Cardiac muscle cell (in vitro differentiated cells and primary cell): ENCODE measurements at regions not wholly inside any gene's neighbourhood (a gene's known extent, or its start where the extent isn't known, plus 50 kb on each side); places are given as distances from the start of the nearest gene placed in this dataset.

Source experiments
- DNase-seq, 2 donors: peaks; one replicate each; pipeline versions ENCODE4 v3.0.0 to v3.0.0-alpha.2; 2010 to 2017; ENCODE audit warnings: low read depth in 1 of 2, low spot score in 1 of 2
- H3K27ac ChIP-seq: fragments of 200-600 bp; sonication (generic); 2 replicates; pipeline ENCODE4 v1.5.1; 2016
- H3K27me3 ChIP-seq: fragments of 200-600 bp; sonication (generic); 2 replicates; pipeline ENCODE4 v1.6.0; 2016; ENCODE audit warnings: control low read depth
- H3K36me3 ChIP-seq: fragments of 200-600 bp; sonication (generic); 2 replicates; pipeline ENCODE4 v1.5.1; 2016; ENCODE audit warnings: control low read depth
- H3K4me1 ChIP-seq: fragments of 200-600 bp; sonication (generic); 2 replicates; pipeline ENCODE4 v1.8.1; 2017; ENCODE audit warnings: low read depth, mild to moderate bottlenecking, mixed run types
- H3K4me3 ChIP-seq: fragments of 200-600 bp; sonication (generic); 2 replicates; pipeline ENCODE4 v1.5.1; 2016; ENCODE audit warnings: mild to moderate bottlenecking
- H3K9me3 ChIP-seq: fragments of 200-600 bp; sonication (generic); 2 replicates; pipeline ENCODE4 v1.5.1; 2017; ENCODE audit warnings: low read depth, mild to moderate bottlenecking, control low read depth
- TF ChIP-seq, protein P1 (sequence below): IDR thresholded peaks from 2 replicates; pipeline ENCODE4 v1.5.1; 2012; ENCODE audit warnings: low read depth, mild to moderate bottlenecking, low read length

GRCh38 chr9:118478752-118479151 lies 774.5 kb downstream of the TLR4 start:
- no peak for DNase-seq
- TF ChIP-seq, protein P1, sequence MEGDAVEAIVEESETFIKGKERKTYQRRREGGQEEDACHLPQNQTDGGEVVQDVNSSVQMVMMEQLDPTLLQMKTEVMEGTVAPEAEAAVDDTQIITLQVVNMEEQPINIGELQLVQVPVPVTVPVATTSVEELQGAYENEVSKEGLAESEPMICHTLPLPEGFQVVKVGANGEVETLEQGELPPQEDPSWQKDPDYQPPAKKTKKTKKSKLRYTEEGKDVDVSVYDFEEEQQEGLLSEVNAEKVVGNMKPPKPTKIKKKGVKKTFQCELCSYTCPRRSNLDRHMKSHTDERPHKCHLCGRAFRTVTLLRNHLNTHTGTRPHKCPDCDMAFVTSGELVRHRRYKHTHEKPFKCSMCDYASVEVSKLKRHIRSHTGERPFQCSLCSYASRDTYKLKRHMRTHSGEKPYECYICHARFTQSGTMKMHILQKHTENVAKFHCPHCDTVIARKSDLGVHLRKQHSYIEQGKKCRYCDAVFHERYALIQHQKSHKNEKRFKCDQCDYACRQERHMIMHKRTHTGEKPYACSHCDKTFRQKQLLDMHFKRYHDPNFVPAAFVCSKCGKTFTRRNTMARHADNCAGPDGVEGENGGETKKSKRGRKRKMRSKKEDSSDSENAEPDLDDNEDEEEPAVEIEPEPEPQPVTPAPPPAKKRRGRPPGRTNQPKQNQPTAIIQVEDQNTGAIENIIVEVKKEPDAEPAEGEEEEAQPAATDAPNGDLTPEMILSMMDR = no peak
- no peaks in the 10 kb centered on the region for H3K9me3 ChIP-seq
- H3K4me3 ChIP-seq = no peak overlapping the region
- no peaks in the 10 kb centered on the region for H3K27me3 ChIP-seq
- H3K27ac ChIP-seq = no peak overlapping the region
- no peaks in the 10 kb centered on the region for H3K36me3 ChIP-seq
- H3K4me1 ChIP-seq = no peaks in the 10 kb centered on the region

- TF ChIP-seq, protein P1 = no peak
Observed at GRCh38 chr9:118482306-118482705, 778.1 kb downstream of the TLR4 start.

GRCh38 chr9:118483677-118484076 lies 779.5 kb downstream of the TLR4 start:
- no peaks in the 10 kb centered on the region for H3K9me3 ChIP-seq
- TF ChIP-seq, protein P1 = no peak
- DNase-seq = no peak

More at GRCh38 chr9:118482306-118482705, 778.1 kb downstream of the TLR4 start:
- Histone ChIP-seq H3K36me3 (no peaks in the 10 kb centered on the region), H3K27me3 (no peaks in the 10 kb centered on the region), H3K4me3 (no peak overlapping the region), H3K4me1 (no peaks in the 10 kb centered on the region), H3K27ac (no peak overlapping the region), H3K9me3 (no peaks in the 10 kb centered on the region)
- no peak for DNase-seq

GRCh38 chr9:118503236-118503635 lies 799.0 kb downstream of the TLR4 start:
- H3K9me3 ChIP-seq = no peaks in the 10 kb centered on the region
- no peaks in the 10 kb centered on the region for H3K4me1 ChIP-seq
- no peaks in the 10 kb centered on the region for H3K27me3 ChIP-seq
- DNase-seq = no peak
- no peak overlapping the region for H3K27ac ChIP-seq
- no peak overlapping the region for H3K4me3 ChIP-seq
- H3K36me3 ChIP-seq = no peaks in the 10 kb centered on the region
- TF ChIP-seq, protein P1 = no peak

More at GRCh38 chr9:118483677-118484076, 779.5 kb downstream of the TLR4 start:
- no peaks in the 10 kb centered on the region for H3K27me3 ChIP-seq
- no peak overlapping the region for H3K4me3 ChIP-seq
- H3K27ac ChIP-seq = no peak overlapping the region
- no peaks in the 10 kb centered on the region for H3K36me3 ChIP-seq
- no peaks in the 10 kb centered on the region for H3K4me1 ChIP-seq

- H3K36me3 ChIP-seq = no peaks in the 10 kb centered on the region
- H3K4me1 ChIP-seq = no peaks in the 10 kb centered on the region
- H3K4me3 ChIP-seq = no peak overlapping the region
- no peak for DNase-seq
- TF ChIP-seq, protein P1 = no peak
- H3K27me3 ChIP-seq = no peaks in the 10 kb centered on the region
- no peaks in the 10 kb centered on the region for H3K9me3 ChIP-seq
- no peak overlapping the region for H3K27ac ChIP-seq
Observed at GRCh38 chr9:118510711-118511110, 806.5 kb downstream of the TLR4 start.

GRCh38 chr9:118515947-118516346 lies 811.7 kb downstream of the TLR4 start:
- TF ChIP-seq, protein P1 = no peak
- H3K4me3 ChIP-seq = no peak overlapping the region

More at GRCh38 chr9:118515947-118516346, 811.7 kb downstream of the TLR4 start:
- Histone ChIP-seq H3K9me3 (no peaks in the 10 kb centered on the region), H3K4me1 (no peaks in the 10 kb centered on the region), H3K27me3 (no peaks in the 10 kb centered on the region), H3K36me3 (no peaks in the 10 kb centered on the region), H3K27ac (no peak overlapping the region)
- no peak for DNase-seq
